ENCODE measurements at regions not wholly inside any gene's neighbourhood (a gene's known extent, or its start where the extent isn't known, plus 50 kb on each side); places are given as distances from the start of the nearest gene placed in this dataset.

- intact Hi-C loops (cut with micrococcal nuclease; ENCODE audit: unreplicated experiment), result no loop called here
- H3K4me3 Mint-ChIP-seq (ENCODE audit: low read depth, unreplicated experiment), result no peak overlapping the region
- H3K27me3 Mint-ChIP-seq (ENCODE audit: unreplicated experiment), result peaks cover 70% of the 10 kb centered on the region
- no peaks in the 10 kb centered on the region for H3K9me3 Mint-ChIP-seq (ENCODE audit: low read depth, unreplicated experiment)
- no peak for TF ChIP-seq CTCF (IDR thresholded peaks at IDR 0.05; ENCODE audit: unreplicated experiment)
- H3K36me3 Mint-ChIP-seq (ENCODE audit: insufficient read depth, unreplicated experiment), result no peaks in the 10 kb centered on the region
- no peak overlapping the region for H3K27ac Mint-ChIP-seq (ENCODE audit: unreplicated experiment)
- no TSS peak for BruUV-seq (replicated peaks)
- DNase-seq, result no peak
- CTCF ChIA-PET, result interaction anchor here (1.4 kb wide), 1 partner anchor 11 kb away, joined by 4 read pairs; no protein-coding TSS in a partner anchor
- H3K4me1 Mint-ChIP-seq (ENCODE audit: low read depth, unreplicated experiment), result no peaks in the 10 kb centered on the region
Observed at GRCh38 chr9:126038790-126039189, 287.8 kb upstream of the MVB12B start.

GRCh38 chr9:126043681-126044080, 282.9 kb upstream of the MVB12B start:
- TF ChIP-seq CTCF (IDR thresholded peaks at IDR 0.05; ENCODE audit: unreplicated experiment), result no peak
- BruUV-seq (replicated peaks), result no TSS peak

GRCh38 chr9:126049088-126049487, 277.5 kb upstream of the MVB12B start:
- Mint-ChIP-seq H3K27me3 (ENCODE audit: unreplicated experiment) (peaks cover 62% of the 10 kb centered on the region), H3K9me3 (ENCODE audit: low read depth, unreplicated experiment) (no peaks in the 10 kb centered on the region), H3K4me1 (ENCODE audit: low read depth, unreplicated experiment) (no peaks in the 10 kb centered on the region), H3K36me3 (ENCODE audit: insufficient read depth, unreplicated experiment) (no peaks in the 10 kb centered on the region), H3K27ac (ENCODE audit: unreplicated experiment) (no peak overlapping the region), H3K4me3 (ENCODE audit: low read depth, unreplicated experiment) (no peak overlapping the region)
- CTCF ChIA-PET, result no interaction called here
- no peak for DNase-seq
- intact Hi-C loops (cut with micrococcal nuclease; ENCODE audit: unreplicated experiment), result no loop called here
- TF ChIP-seq CTCF (IDR thresholded peaks at IDR 0.05; ENCODE audit: unreplicated experiment), result no peak
- no TSS peak for BruUV-seq (replicated peaks)

More at GRCh38 chr9:126043681-126044080, 282.9 kb upstream of the MVB12B start:
- CTCF ChIA-PET, result no interaction called here
- no peaks in the 10 kb centered on the region for H3K9me3 Mint-ChIP-seq (ENCODE audit: low read depth, unreplicated experiment)
- no peak overlapping the region for H3K4me3 Mint-ChIP-seq (ENCODE audit: low read depth, unreplicated experiment)
- H3K36me3 Mint-ChIP-seq (ENCODE audit: insufficient read depth, unreplicated experiment), result no peaks in the 10 kb centered on the region
- intact Hi-C loops (cut with micrococcal nuclease; ENCODE audit: unreplicated experiment), result no loop called here
- no peak overlapping the region for H3K27ac Mint-ChIP-seq (ENCODE audit: unreplicated experiment)
- H3K4me1 Mint-ChIP-seq (ENCODE audit: low read depth, unreplicated experiment), result no peaks in the 10 kb centered on the region
- H3K27me3 Mint-ChIP-seq (ENCODE audit: unreplicated experiment), result peaks cover 82% of the 10 kb centered on the region
- DNase-seq, result no peak

- Mint-ChIP-seq H3K27ac (ENCODE audit: unreplicated experiment) (no peak overlapping the region), H3K4me3 (ENCODE audit: low read depth, unreplicated experiment) (no peak overlapping the region), H3K27me3 (ENCODE audit: unreplicated experiment) (peaks cover 62% of the 10 kb centered on the region), H3K36me3 (ENCODE audit: insufficient read depth, unreplicated experiment) (no peaks in the 10 kb centered on the region), H3K9me3 (ENCODE audit: low read depth, unreplicated experiment) (no peaks in the 10 kb centered on the region), H3K4me1 (ENCODE audit: low read depth, unreplicated experiment) (peaks cover 6% of the 10 kb centered on the region)
- no peak for DNase-seq
- TF ChIP-seq CTCF (IDR thresholded peaks at IDR 0.05; ENCODE audit: unreplicated experiment), result no peak
- intact Hi-C loops (cut with micrococcal nuclease; ENCODE audit: unreplicated experiment), result no loop called here
- BruUV-seq (replicated peaks), result no TSS peak
- CTCF ChIA-PET, result no interaction called here
Observed at GRCh38 chr9:126049896-126050604, 276.6 kb upstream of the MVB12B start.
